ENCODE measurements at regions not wholly inside any gene's neighbourhood (a gene's known extent, or its start where the extent isn't known, plus 50 kb on each side); places are given as distances from the start of the nearest gene placed in this dataset.
"Not testable (repeated sequence)": the region's sequence is repeated elsewhere in the genome, so short reads cannot be mapped to it uniquely, and the experiment has no call there.

DNA sequence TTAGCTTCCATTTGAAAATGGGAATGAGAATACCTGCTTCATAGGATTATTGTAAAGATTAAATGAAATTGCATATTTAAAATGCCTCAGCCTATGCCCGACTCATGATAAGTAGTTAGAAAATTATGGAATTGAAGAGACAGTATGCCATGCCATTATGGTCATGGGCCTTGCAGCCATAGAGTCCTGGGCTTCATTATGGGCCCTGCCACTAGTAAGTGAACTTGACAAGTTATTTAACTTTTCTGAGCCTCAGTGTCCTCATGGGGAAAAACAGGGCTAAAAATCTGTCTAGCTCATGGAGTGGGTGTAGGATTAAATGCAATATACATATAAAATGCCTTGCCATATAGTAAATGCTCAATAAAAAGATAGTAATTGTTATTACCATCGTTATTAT is 133.2 kb downstream of the NPIPB5 start:
- Histone ChIP-seq H3K27ac (no peak overlapping the region), H3K9me3 (no peaks in the 10 kb centered on the region), H3K27me3 (peaks cover 28% of the 10 kb centered on the region), H3K4me3 (no peak overlapping the region), H3K4me1 (no peaks in the 10 kb centered on the region), H3K36me3 (no peaks in the 10 kb centered on the region)
- intact Hi-C loops (cut with DNase I; ENCODE audit: low total_unique reads): no loop called here
- in situ Hi-C loops (cut with MboI; ENCODE audit: low pct_ligation_motif_present in 1 of 4, low pct_unique_long_range_greater_than_20kb in 1 of 4, low sequenced_read_pairs in 3 of 4): loop anchor here in 1 of 4 donors (25.0 kb wide), 2 partner anchors 232 to 307 kb away; no protein-coding TSS in a partner anchor
- WGBS, 2 donors (ENCODE audit: low coverage in 1 of 2): 71 to 75% methylated on average over 2 of the region's 2 CpGs
- DNase-seq: no peak
- TF ChIP-seq POLR2AphosphoS5 (IDR thresholded peaks at IDR 0.05) (no peak), POLR2A (IDR thresholded peaks at IDR 0.05) (no peak), EP300 (IDR thresholded peaks at IDR 0.05; ENCODE audit: low read depth) (no peak)

DNA sequence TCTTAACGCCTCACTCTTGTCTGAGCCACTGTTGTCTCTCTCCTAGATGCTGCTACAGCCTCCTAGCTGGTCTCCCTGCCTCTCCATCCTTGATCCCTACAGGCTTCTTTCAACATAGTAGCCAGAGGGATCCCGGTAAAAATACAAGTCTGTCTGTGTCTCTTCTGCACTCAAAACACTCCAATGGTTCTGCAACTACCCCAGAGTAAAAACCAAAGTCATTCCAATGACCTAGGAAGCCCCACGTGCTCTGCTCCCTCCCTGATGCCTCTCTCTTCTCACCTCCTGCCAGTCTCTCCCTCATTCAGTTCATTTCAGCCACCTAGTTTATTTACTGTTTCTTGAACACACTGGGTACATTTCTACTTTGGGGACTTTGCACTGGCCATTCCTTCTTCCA is 135.2 kb downstream of the NPIPB5 start:
- Histone ChIP-seq H3K4me3 (no peak overlapping the region), H3K9me3 (no peaks in the 10 kb centered on the region), H3K27ac (no peak overlapping the region), H3K27me3 (peaks cover 33% of the 10 kb centered on the region), H3K36me3 (no peaks in the 10 kb centered on the region), H3K4me1 (no peaks in the 10 kb centered on the region)
- 60 to 61% methylated on average over 3 of the region's 3 CpGs for WGBS, 2 donors (ENCODE audit: low coverage in 1 of 2)
- TF ChIP-seq POLR2A (IDR thresholded peaks at IDR 0.05) (no peak), EP300 (IDR thresholded peaks at IDR 0.05; ENCODE audit: low read depth) (no peak), POLR2AphosphoS5 (IDR thresholded peaks at IDR 0.05) (no peak)
- TF ChIP-seq, protein P1, sequence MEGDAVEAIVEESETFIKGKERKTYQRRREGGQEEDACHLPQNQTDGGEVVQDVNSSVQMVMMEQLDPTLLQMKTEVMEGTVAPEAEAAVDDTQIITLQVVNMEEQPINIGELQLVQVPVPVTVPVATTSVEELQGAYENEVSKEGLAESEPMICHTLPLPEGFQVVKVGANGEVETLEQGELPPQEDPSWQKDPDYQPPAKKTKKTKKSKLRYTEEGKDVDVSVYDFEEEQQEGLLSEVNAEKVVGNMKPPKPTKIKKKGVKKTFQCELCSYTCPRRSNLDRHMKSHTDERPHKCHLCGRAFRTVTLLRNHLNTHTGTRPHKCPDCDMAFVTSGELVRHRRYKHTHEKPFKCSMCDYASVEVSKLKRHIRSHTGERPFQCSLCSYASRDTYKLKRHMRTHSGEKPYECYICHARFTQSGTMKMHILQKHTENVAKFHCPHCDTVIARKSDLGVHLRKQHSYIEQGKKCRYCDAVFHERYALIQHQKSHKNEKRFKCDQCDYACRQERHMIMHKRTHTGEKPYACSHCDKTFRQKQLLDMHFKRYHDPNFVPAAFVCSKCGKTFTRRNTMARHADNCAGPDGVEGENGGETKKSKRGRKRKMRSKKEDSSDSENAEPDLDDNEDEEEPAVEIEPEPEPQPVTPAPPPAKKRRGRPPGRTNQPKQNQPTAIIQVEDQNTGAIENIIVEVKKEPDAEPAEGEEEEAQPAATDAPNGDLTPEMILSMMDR (IDR thresholded peaks at IDR 0.05): no peak
- no peak for DNase-seq
- in situ Hi-C loops (cut with MboI; ENCODE audit: low pct_ligation_motif_present in 1 of 4, low pct_unique_long_range_greater_than_20kb in 1 of 4, low sequenced_read_pairs in 3 of 4): loop anchor here in 1 of 4 donors (25.0 kb wide), 2 partner anchors 234 to 309 kb away; no protein-coding TSS in a partner anchor
- intact Hi-C loops (cut with DNase I; ENCODE audit: low total_unique reads): no loop called here

DNA sequence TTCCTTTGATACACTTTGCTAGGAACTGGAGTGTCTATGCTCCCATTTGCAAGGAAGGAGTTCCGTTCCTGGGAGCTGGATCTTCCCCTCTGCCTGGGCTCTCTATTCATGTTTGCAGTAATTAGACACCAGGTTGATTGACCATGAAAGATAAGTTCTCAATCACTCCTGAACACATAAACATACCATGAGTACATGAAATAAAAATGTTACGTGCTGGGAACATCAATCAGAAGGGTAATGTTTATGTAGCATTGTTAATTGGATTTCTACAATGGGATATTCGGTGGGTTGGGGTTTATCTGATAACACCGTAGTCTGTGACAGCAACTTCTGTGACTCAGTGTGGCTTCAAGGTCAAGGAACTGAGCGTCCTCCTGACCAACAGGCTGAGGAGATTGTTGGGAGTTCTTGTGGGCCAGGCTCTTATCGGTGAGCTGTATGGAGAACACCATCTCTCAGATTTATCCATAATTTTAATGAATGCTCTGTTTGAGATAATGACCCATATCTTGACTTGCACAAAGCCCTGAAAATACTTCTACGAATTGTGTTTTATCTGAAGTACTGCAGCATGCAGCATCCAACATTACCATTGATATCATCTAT is 136.4 kb downstream of the NPIPB5 start:
- Histone ChIP-seq H3K27me3 (peaks cover 33% of the 10 kb centered on the region), H3K27ac (no peak overlapping the region), H3K9me3 (no peaks in the 10 kb centered on the region), H3K4me3 (no peak overlapping the region), H3K4me1 (no peaks in the 10 kb centered on the region), H3K36me3 (no peaks in the 10 kb centered on the region)
- in situ Hi-C loops (cut with MboI; ENCODE audit: low pct_ligation_motif_present in 1 of 4, low pct_unique_long_range_greater_than_20kb in 1 of 4, low sequenced_read_pairs in 3 of 4): loop anchor here in 1 of 4 donors (25.0 kb wide), 2 partner anchors 235 to 310 kb away; no protein-coding TSS in a partner anchor
- intact Hi-C loops (cut with DNase I; ENCODE audit: low total_unique reads): no loop called here
- 67 to 70% methylated on average over 7 of the region's 7 CpGs for WGBS, 2 donors (ENCODE audit: low coverage in 1 of 2)
- no peak for DNase-seq
- TF ChIP-seq POLR2A (IDR thresholded peaks at IDR 0.05) (no peak), POLR2AphosphoS5 (IDR thresholded peaks at IDR 0.05) (no peak), EP300 (IDR thresholded peaks at IDR 0.05; ENCODE audit: low read depth) (no peak)
- TF ChIP-seq, protein P1 (IDR thresholded peaks at IDR 0.05): no peak

DNA sequence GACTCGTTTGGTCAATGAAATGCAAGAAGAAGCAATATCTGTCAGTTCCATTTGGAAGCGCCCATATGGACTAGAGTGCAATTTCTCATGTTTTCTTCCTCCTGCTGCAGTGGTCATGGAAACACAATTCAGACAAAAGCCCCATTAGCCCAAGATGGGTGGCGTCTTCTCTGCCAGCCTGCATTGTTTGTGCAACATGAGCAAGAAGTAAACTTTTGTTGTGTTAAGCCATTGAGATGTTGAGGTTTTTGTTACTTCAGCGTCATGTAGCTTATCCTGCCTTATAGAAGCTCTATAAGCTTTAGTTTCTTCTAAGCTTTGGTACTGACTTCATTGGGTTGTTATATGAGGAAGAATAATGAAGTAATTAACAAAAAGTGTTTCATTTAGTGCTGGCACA is 137.4 kb downstream of the NPIPB5 start:
- intact Hi-C loops (cut with DNase I; ENCODE audit: low total_unique reads) (no loop called here), in situ Hi-C loops (cut with MboI; ENCODE audit: low pct_ligation_motif_present in 1 of 4, low pct_unique_long_range_greater_than_20kb in 1 of 4, low sequenced_read_pairs in 3 of 4) (loop anchor here in 1 of 4 donors (25.0 kb wide), 2 partner anchors 236 to 311 kb away; no protein-coding TSS in a partner anchor)
- no peaks in the 10 kb centered on the region for H3K36me3 ChIP-seq
- peaks cover 30% of the 10 kb centered on the region for H3K27me3 ChIP-seq
- no peaks in the 10 kb centered on the region for H3K9me3 ChIP-seq
- DNase-seq: no peak
- WGBS, 2 donors (ENCODE audit: low coverage in 1 of 2): 68 to 69% methylated on average over 4 of the region's 4 CpGs
- no peak overlapping the region for H3K4me3 ChIP-seq
- H3K27ac ChIP-seq: no peak overlapping the region
- no peaks in the 10 kb centered on the region for H3K4me1 ChIP-seq
- TF ChIP-seq POLR2AphosphoS5 (IDR thresholded peaks at IDR 0.05): no peak
- TF ChIP-seq POLR2A (IDR thresholded peaks at IDR 0.05): no peak
- TF ChIP-seq EP300 (IDR thresholded peaks at IDR 0.05; ENCODE audit: low read depth): no peak

DNA sequence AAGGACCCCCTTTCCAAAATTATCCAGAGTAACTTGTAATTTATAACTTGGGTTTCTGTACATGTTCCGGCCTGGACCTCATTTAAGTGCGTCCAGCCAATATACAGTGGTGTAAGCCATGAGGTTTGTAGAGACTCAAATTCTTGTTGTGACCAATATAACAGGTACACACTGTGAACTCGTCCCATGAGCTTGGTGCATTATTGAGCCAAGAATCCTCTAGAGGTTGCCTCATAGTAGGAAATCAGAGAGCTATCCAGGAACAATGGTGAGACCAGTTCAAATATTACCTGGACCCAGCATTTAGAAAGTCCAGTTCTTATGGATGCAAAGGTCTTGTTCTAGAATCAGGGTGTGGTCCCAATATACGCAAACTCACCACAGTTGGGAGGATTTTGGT is 138.2 kb downstream of the NPIPB5 start:
- Histone ChIP-seq H3K9me3 (no peaks in the 10 kb centered on the region), H3K36me3 (no peaks in the 10 kb centered on the region), H3K27ac (no peak overlapping the region), H3K4me1 (no peaks in the 10 kb centered on the region), H3K4me3 (no peak overlapping the region), H3K27me3 (peaks cover 26% of the 10 kb centered on the region)
- in situ Hi-C loops (cut with MboI; ENCODE audit: low pct_ligation_motif_present in 1 of 4, low pct_unique_long_range_greater_than_20kb in 1 of 4, low sequenced_read_pairs in 3 of 4): loop anchor here in 1 of 4 donors (25.0 kb wide), 2 partner anchors 237 to 312 kb away; no protein-coding TSS in a partner anchor
- no peak for TF ChIP-seq POLR2AphosphoS5 (IDR thresholded peaks at IDR 0.05)
- TF ChIP-seq EP300 (IDR thresholded peaks at IDR 0.05; ENCODE audit: low read depth): no peak
- TF ChIP-seq POLR2A (IDR thresholded peaks at IDR 0.05): no peak
- TF ChIP-seq, protein P1 (IDR thresholded peaks at IDR 0.05): no peak
- intact Hi-C loops (cut with DNase I; ENCODE audit: low total_unique reads): no loop called here
- 87 to 91% methylated on average over 4 of the region's 4 CpGs for WGBS, 2 donors (ENCODE audit: low coverage in 1 of 2)
- no peak for DNase-seq

DNA sequence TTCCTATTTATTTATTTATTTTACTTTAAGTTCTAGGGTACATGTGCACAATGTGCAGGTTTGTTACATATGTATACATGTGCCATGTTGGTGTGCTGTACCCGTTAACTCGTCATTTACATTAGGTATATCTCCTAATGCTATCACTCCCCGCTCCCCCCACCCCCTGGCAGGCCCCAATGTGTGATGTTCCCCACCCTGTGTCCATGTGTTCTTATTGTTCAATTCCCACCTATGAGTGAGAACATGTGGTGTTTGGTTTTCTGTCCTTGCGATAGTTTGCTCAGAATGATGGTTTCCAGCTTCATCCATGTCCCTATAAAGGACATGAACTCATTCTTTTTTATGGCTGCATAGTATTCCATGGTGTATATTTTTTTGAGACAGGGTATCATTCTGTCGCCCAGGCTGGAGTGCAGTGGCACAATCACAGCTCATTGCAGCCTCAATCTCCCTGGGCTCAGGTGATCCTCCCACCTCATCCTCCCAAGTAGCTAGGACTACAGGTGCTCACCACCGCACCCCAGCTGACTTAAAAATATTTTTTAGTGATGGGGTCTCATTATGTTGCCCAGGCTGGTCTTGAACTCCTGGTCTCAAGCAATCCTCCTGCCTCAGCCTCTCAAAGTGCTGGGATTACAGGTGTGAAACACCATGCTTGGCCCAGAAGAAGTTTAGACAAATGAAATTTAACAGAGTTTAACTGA is 140.6 kb downstream of the NPIPB5 start:
- WGBS, 2 donors (ENCODE audit: low coverage in 1 of 2): 85 to 94% methylated on average over 6 of the region's 6 CpGs
- H3K27me3 ChIP-seq: peaks cover 20% of the 10 kb centered on the region
- H3K4me1 ChIP-seq; H3K9me3 ChIP-seq; in situ Hi-C loops (cut with MboI; ENCODE audit: low pct_ligation_motif_present in 1 of 4, low pct_unique_long_range_greater_than_20kb in 1 of 4, low sequenced_read_pairs in 3 of 4); DNase-seq; H3K4me3 ChIP-seq; H3K27ac ChIP-seq; intact Hi-C loops (cut with DNase I; ENCODE audit: low total_unique reads); H3K36me3 ChIP-seq: not testable (repeated sequence)
